SK-N-SH (cell line): ENCODE measurements at regions not wholly inside any gene's neighbourhood (a gene's known extent, or its start where the extent isn't known, plus 50 kb on each side); places are given as distances from the start of the nearest gene placed in this dataset.
"Not testable (repeated sequence)": the region's sequence is repeated elsewhere in the genome, so short reads cannot be mapped to it uniquely, and the experiment has no call there.

Experiments used
- CTCF ChIA-PET: fragments of 300-600, 350-600 bp; formaldehyde crosslinking; extraction: SDS; loops from one replicate; lab custom pipeline; 2021; lab: Yijun Ruan, JAX
- POLR2A ChIA-PET: fragments of 350-600 bp; sonication (Branson Sonifier 250); formaldehyde crosslinking; extraction: SDS; loops from one replicate; lab custom pipeline; 2020; ENCODE audit warnings: antibody characterized with exemption, inconsistent platforms; lab: Yijun Ruan, JAX
- DNase-seq: peaks from one replicate; pipeline ENCODE4 v3.0.0; 2012
- H2AFZ ChIP-seq: fragments of 200-600 bp; sonication (generic); 2 replicates; pipeline ENCODE4 v1.8.1; 2016; ENCODE audit warnings: antibody characterized with exemption, mild to moderate bottlenecking, low read depth
- H3F3A ChIP-seq: fragments of 200-600 bp; sonication (generic); replicated peaks from 2 replicates; pipeline ENCODE3; 2016; ENCODE audit warnings: antibody characterized with exemption, mild to moderate bottlenecking; ENCODE audit not compliant: insufficient read depth
- H3K27ac ChIP-seq, 2 experiments: fragments of 200-500 bp in 1 of 2; fragments of 200-600 bp in 1 of 2; sonication (Bioruptor generic) in 1 of 2; sonication (generic), shearing (Covaris generic) in 1 of 2; 2 replicates each; pipeline versions ENCODE4 v1.5.1 to v1.6.1; 2014 to 2016; ENCODE audit warnings: low read depth in 2 of 2, inconsistent platforms in 1 of 2, low read length in 1 of 2, mild to moderate bottlenecking in 1 of 2, mixed read lengths in 1 of 2
- H3K27me3 ChIP-seq: fragments of 200-600 bp; sonication (generic), shearing (Covaris generic); 2 replicates; pipeline ENCODE4 v1.6.1; 2016; ENCODE audit warnings: mixed run types; ENCODE audit not compliant: insufficient read depth
- H3K36me3 ChIP-seq, 2 experiments: fragments of 200-500 bp in 1 of 2; fragments of 200-600 bp in 1 of 2; sonication (Bioruptor generic) in 1 of 2; sonication (generic) in 1 of 2; replicated peaks in 1 of 2; 2 replicates each; pipeline versions ENCODE3 to v1.5.1; 2014 to 2016; ENCODE audit warnings: low read length in 1 of 2, mild to moderate bottlenecking in 1 of 2; ENCODE audit not compliant: insufficient read depth in 2 of 2, control insufficient read depth in 1 of 2
- H3K4me1 ChIP-seq, 2 experiments: fragments of 200-500 bp in 1 of 2; fragments of 200-600 bp in 1 of 2; sonication (Bioruptor generic) in 1 of 2; sonication (generic), shearing (Covaris generic) in 1 of 2; 2 replicates each; pipeline versions ENCODE4 v1.5.1 to v1.6.1; 2014 to 2016; ENCODE audit warnings: low read depth in 1 of 2, low read length in 1 of 2, mixed run types in 1 of 2; ENCODE audit not compliant: insufficient read depth in 2 of 2, control insufficient read depth in 1 of 2
- H3K4me2 ChIP-seq: fragments of 200-600 bp; sonication (generic), shearing (Covaris generic); 2 replicates; pipeline ENCODE4 v1.6.1; 2017; ENCODE audit warnings: mixed run types
- H3K4me3 ChIP-seq, 2 experiments: fragments of 200-500 bp in 1 of 2; fragments of 200-600 bp in 1 of 2; sonication (Bioruptor generic) in 1 of 2; sonication (generic), shearing (Covaris generic) in 1 of 2; 2 replicates each; pipeline versions ENCODE4 v1.5.1 to v1.8.1; 2014 to 2016; ENCODE audit warnings: low read depth in 2 of 2, inconsistent platforms in 1 of 2, low read length in 1 of 2, mild to moderate bottlenecking in 1 of 2, mixed read lengths in 1 of 2, moderate library complexity in 1 of 2
- H3K79me2 ChIP-seq: fragments of 200-600 bp; sonication (generic); 2 replicates; pipeline ENCODE4 v1.8.1; 2017; ENCODE audit warnings: mild to moderate bottlenecking; ENCODE audit not compliant: insufficient read depth
- H3K9ac ChIP-seq: fragments of 200-600 bp; sonication (generic); 2 replicates; pipeline ENCODE4 v1.6.1; 2017; ENCODE audit warnings: mixed run types
- H3K9me2 ChIP-seq: fragments of 200-600 bp; sonication (generic); 2 replicates; pipeline ENCODE4 v1.6.1; 2017; ENCODE audit warnings: mixed run types
- H3K9me3 ChIP-seq: fragments of 200-600 bp; sonication (generic); 2 replicates; pipeline ENCODE4 v1.6.1; 2017; ENCODE audit warnings: mixed run types, mild to moderate bottlenecking, moderate library complexity
- H4K20me1 ChIP-seq: fragments of 200-600 bp; sonication (generic); 2 replicates; pipeline ENCODE4 v1.6.1; 2017; ENCODE audit warnings: mild to moderate bottlenecking, mixed run types; ENCODE audit not compliant: insufficient read depth
- CHD2 ChIP-seq: fragments of 150-350 bp; IDR thresholded peaks from 2 replicates; pipeline ENCODE4 v1.6.1; 2018; ENCODE audit warnings: low read length; ENCODE audit not compliant: partially characterized antibody
- CTCF ChIP-seq: fragments of 200-600 bp; sonication (generic); IDR thresholded peaks from 2 replicates; pipeline ENCODE4 v1.6.1; 2017; ENCODE audit warnings: antibody characterized with exemption, mild to moderate bottlenecking, moderate library complexity
- ELF1 ChIP-seq: IDR thresholded peaks from 2 replicates; pipeline ENCODE4 v1.4.0; 2012
- EZH2phosphoT487 ChIP-seq: fragments of 200-600 bp; sonication (generic); IDR thresholded peaks from 2 replicates; pipeline ENCODE4 v1.6.1; 2017; ENCODE audit warnings: low read depth, mixed run types, mild to moderate bottlenecking, antibody characterized with exemption, moderate library complexity, borderline replicate concordance
- FOSL2 ChIP-seq: IDR thresholded peaks from 2 replicates; pipeline ENCODE4 v1.4.0; 2012; ENCODE audit warnings: low read depth, mild to moderate bottlenecking, moderate library complexity, borderline replicate concordance
- FOXJ3 ChIP-seq: sonication (generic); formaldehyde crosslinking; IDR thresholded peaks from 2 replicates; pipeline ENCODE4 v1.5.1; 2020; ENCODE audit warnings: mild to moderate bottlenecking, missing genetic modification reagents
- FOXM1 ChIP-seq: IDR thresholded peaks from 2 replicates; pipeline ENCODE4 v1.4.0; 2012; ENCODE audit warnings: low read depth, mild to moderate bottlenecking
- JUND ChIP-seq: IDR thresholded peaks from 2 replicates; pipeline ENCODE4 v1.4.0; 2012
- MEF2A ChIP-seq: IDR thresholded peaks from 2 replicates; pipeline ENCODE4 v1.4.0; 2012; ENCODE audit warnings: low read depth, borderline replicate concordance
- MXI1 ChIP-seq: IDR thresholded peaks from 2 replicates; pipeline ENCODE4 v1.6.1; 2012; ENCODE audit warnings: mild to moderate bottlenecking, low read depth, low read length, improper control_type of control experiment
- NFIC ChIP-seq: IDR thresholded peaks from 2 replicates; pipeline ENCODE4 v1.4.0; 2012; ENCODE audit warnings: borderline replicate concordance
- POLR2AphosphoS5 ChIP-seq: IDR thresholded peaks from 2 replicates; pipeline ENCODE4 v1.6.1; 2012; ENCODE audit warnings: low read depth, low read length
- RFX5 ChIP-seq: IDR thresholded peaks from 2 replicates; pipeline ENCODE4 v1.6.1; 2012; ENCODE audit warnings: mild to moderate bottlenecking, improper control_type of control experiment, low read length
- RXRA ChIP-seq: IDR thresholded peaks from 2 replicates; pipeline ENCODE4 v1.4.0; 2012; ENCODE audit warnings: low read depth, mild to moderate bottlenecking, borderline replicate concordance
- SIN3A ChIP-seq: IDR thresholded peaks from 2 replicates; pipeline ENCODE4 v1.6.1; 2012; ENCODE audit warnings: low read depth, mild to moderate bottlenecking, low read length, moderate library complexity, borderline replicate concordance
- SMC3 ChIP-seq: IDR thresholded peaks from 2 replicates; pipeline ENCODE4 v1.6.1; 2012; ENCODE audit warnings: low read depth, low read length, improper control_type of control experiment
- TAF1 ChIP-seq: IDR thresholded peaks from 2 replicates; pipeline ENCODE4 v1.6.1; 2012; ENCODE audit warnings: low read depth, mild to moderate bottlenecking, low read length, moderate library complexity, borderline replicate concordance
- TCF12 ChIP-seq: IDR thresholded peaks from 2 replicates; pipeline ENCODE4 v1.4.0; 2012
- USF2 ChIP-seq: fragments of 150-350 bp; IDR thresholded peaks from 2 replicates; pipeline ENCODE4 v1.6.1; 2017; ENCODE audit warnings: antibody characterized with exemption, low read length, low read depth, borderline replicate concordance
- ZBTB33 ChIP-seq: IDR thresholded peaks from 2 replicates; pipeline ENCODE4 v1.4.0; 2012; ENCODE audit warnings: low read depth, borderline replicate concordance
- WGBS: methylation state at CpG from one replicate; pipeline ENCODE4 v1.1.6; 2017; ENCODE audit warnings: low lambda C conversion rate; 5-methylcytosine and 5-hydroxymethylcytosine counted together

- TF ChIP-seq RXRA, result no peak
- TF ChIP-seq ZBTB33, result no peak
- TF ChIP-seq TAF1, result no peak
- TF ChIP-seq MXI1, result no peak
- TF ChIP-seq FOXM1, result no peak
- no peak for TF ChIP-seq NFIC
- TF ChIP-seq EZH2phosphoT487, result no peak
- no peak for TF ChIP-seq SMC3
- no peak for TF ChIP-seq FOSL2
- TF ChIP-seq, all 33 proteins: peak for 0
Measured at GRCh38 chr3:20450611-20451010, 264.6 kb upstream of the SGO1 start (continued).

- no peaks in the 10 kb centered on the region for H3K9me3 ChIP-seq
- CTCF ChIA-PET, result no interaction called here
- H4K20me1 ChIP-seq, result no peaks in the 10 kb centered on the region
- no peak for DNase-seq
- no peaks in the 10 kb centered on the region for H3K27me3 ChIP-seq
- no peak overlapping the region for H3K4me3 ChIP-seq
- TF ChIP-seq SIN3A (no peak), CHD2 (no peak), MEF2A (no peak), MXI1 (no peak), RXRA (no peak), TCF12 (no peak), FOXJ3 (CRISPR knock-in tag) (no peak), POLR2AphosphoS5 (no peak), NFIC (no peak), JUND (no peak), CTCF (no peak), USF2 (no peak), RFX5 (no peak), ELF1 (no peak)
- H3K27ac ChIP-seq, result no peak overlapping the region
- H3K4me2 ChIP-seq, result no peak overlapping the region
- no peak overlapping the region for H2AFZ ChIP-seq
- WGBS, result 21% methylated on average over 1 of the region's 1 CpG
- H3K36me3 ChIP-seq, result no peaks in the 10 kb centered on the region
- H3F3A ChIP-seq, result no peaks in the 10 kb centered on the region
- H3K4me1 ChIP-seq, result no peaks in the 10 kb centered on the region
- no peak overlapping the region for H3K9ac ChIP-seq
- H3K79me2 ChIP-seq, result no peaks in the 10 kb centered on the region
- POLR2A ChIA-PET, result no interaction called here
- no peaks in the 10 kb centered on the region for H3K9me2 ChIP-seq
Measured at GRCh38 chr3:20442846-20443245, 256.8 kb upstream of the SGO1 start.

GRCh38 chr3:20427268-20427667 is 241.3 kb upstream of the SGO1 start:
- H3K9ac ChIP-seq, DNase-seq, POLR2A ChIA-PET, H3K4me2 ChIP-seq, H2AFZ ChIP-seq, H3K27me3 ChIP-seq, H4K20me1 ChIP-seq, H3F3A ChIP-seq, H3K4me3 ChIP-seq, CTCF ChIA-PET, H3K27ac ChIP-seq, H3K9me3 ChIP-seq, H3K36me3 ChIP-seq, H3K9me2 ChIP-seq, H3K4me1 ChIP-seq, H3K79me2 ChIP-seq: not testable (repeated sequence)
- WGBS, result 31% methylated on average over 2 of the region's 2 CpGs
